Stimulated activated naive CD8-positive, alpha-beta T cell treated with anti-CD3 and anti-CD28 coated beads, Interleukin-15, amount 100 ng/mL, for 72 hours (primary cell): ENCODE measurements at regions not wholly inside any gene's neighbourhood (a gene's known extent, or its start where the extent isn't known, plus 50 kb on each side); places are given as distances from the start of the nearest gene placed in this dataset.
A peak's percentile ranks its signal among the peaks of the same experiment; 100 is the strongest.

Source experiments
- ATAC-seq: fragments of 150-1000 bp; cut with Tn5 transposase; 2 replicates; pipeline ENCODE4 v1.10.0; 2021; ENCODE audit warnings: mild to moderate bottlenecking, moderate library complexity
- DNase-seq, 2 donors: peaks; one replicate each; pipeline ENCODE4 v3.0.0; 2021 to 2022
- H3K27ac Mint-ChIP-seq, 2 donors: one replicate each; pipeline ENCODE4 v1.8.0; 2022; ENCODE audit warnings: mild to moderate bottlenecking in 2 of 2, mixed read lengths in 2 of 2, moderate library complexity in 2 of 2
- H3K27me3 Mint-ChIP-seq: one replicate; pipeline ENCODE4 v1.8.0; 2022; ENCODE audit warnings: mixed read lengths
- H3K4me1 Mint-ChIP-seq: one replicate; pipeline ENCODE4 v1.8.0; 2022; ENCODE audit warnings: mild to moderate bottlenecking, mixed read lengths
- H3K4me3 Mint-ChIP-seq, 2 donors: one replicate each; pipeline ENCODE4 v1.8.0; 2022; ENCODE audit warnings: mild to moderate bottlenecking in 2 of 2, mixed read lengths in 2 of 2, moderate library complexity in 1 of 2
- H3K9me3 Mint-ChIP-seq, 2 donors: one replicate each; pipeline ENCODE4 v1.8.0; 2022; ENCODE audit warnings: mixed read lengths in 2 of 2

GRCh38 chr10:113219446-113219845, 269.4 kb downstream of the TCF7L2 start:
- no peaks in the 10 kb centered on the region for H3K4me1 Mint-ChIP-seq
- H3K4me3 Mint-ChIP-seq, result no peak overlapping the region
- no peaks in the 10 kb centered on the region for H3K9me3 Mint-ChIP-seq
- ATAC-seq (no peak), DNase-seq (no peak)
- H3K27ac Mint-ChIP-seq, result no peak overlapping the region
- H3K27me3 Mint-ChIP-seq, result peaks cover 29% of the 10 kb centered on the region

DNA sequence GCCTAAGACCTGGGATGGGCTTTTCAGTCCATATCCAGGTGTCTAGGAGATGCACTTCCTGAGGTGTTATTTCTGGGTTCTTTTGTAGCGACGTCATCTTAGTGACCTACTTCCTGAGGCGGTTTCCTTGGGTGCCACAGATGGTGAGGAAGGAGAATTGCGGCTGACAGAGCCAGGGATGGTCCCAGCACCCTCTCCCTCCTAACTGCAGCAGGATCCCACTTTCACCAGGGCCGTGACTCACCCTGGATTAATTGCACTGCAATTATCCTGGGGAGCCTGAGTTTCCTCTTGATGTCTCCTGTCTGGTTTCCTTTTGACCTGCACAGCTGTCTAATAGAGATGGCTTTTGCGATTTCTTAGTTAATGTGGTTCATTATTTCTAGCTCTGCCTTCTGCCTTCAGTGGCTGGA, 271.7 kb downstream of the TCF7L2 start:
- ATAC-seq, result no peak
- Mint-ChIP-seq H3K9me3 (no peaks in the 10 kb centered on the region), H3K4me3 (no peak overlapping the region)

GRCh38 chr10:113222207-113222606, 272.2 kb downstream of the TCF7L2 start:
- Mint-ChIP-seq H3K27ac (no peak overlapping the region), H3K27me3 (peaks cover 42% of the 10 kb centered on the region), H3K4me1 (peaks cover 20% of the 10 kb centered on the region), H3K9me3 (no peaks in the 10 kb centered on the region), H3K4me3 (no peak overlapping the region)
- no peak for ATAC-seq
- no peak for DNase-seq

More for the DNA sequence above, 271.7 kb downstream of the TCF7L2 start:
- Mint-ChIP-seq H3K27me3 (peaks cover 42% of the 10 kb centered on the region), H3K4me1 (peaks cover 16% of the 10 kb centered on the region), H3K27ac (no peak overlapping the region)
- no peak for DNase-seq

GRCh38 chr10:113225364-113225763, 275.3 kb downstream of the TCF7L2 start:
- DNase-seq (no peak), ATAC-seq (no peak)
- Mint-ChIP-seq H3K4me3 (no peak overlapping the region), H3K9me3 (no peaks in the 10 kb centered on the region), H3K27ac (no peak overlapping the region), H3K27me3 (peaks cover 70% of the 10 kb centered on the region), H3K4me1 (peaks cover 25% of the 10 kb centered on the region)

DNA sequence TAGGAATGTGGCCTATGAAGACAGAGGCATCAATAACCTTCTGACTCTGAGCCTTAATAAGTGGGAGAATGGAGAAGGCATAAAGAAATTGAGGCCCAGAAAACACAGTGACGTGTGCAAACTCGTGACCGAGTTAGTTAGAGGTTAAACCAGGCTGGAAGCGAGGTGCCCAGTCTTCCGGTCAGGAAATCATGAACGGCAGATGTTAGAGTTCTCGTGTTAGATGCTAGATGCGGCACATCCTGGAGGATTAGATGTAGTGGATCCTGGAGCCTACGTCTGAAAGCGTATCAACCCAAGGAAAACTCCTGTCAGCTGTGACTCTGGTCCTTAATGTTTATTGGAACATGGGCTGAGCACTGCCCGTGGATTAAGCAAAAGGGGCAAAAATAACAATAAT, 275.9 kb downstream of the TCF7L2 start:
- no peak overlapping the region for H3K27ac Mint-ChIP-seq
- H3K4me3 Mint-ChIP-seq, result no peak overlapping the region
- no peaks in the 10 kb centered on the region for H3K9me3 Mint-ChIP-seq
- peaks cover 25% of the 10 kb centered on the region for H3K4me1 Mint-ChIP-seq
- ATAC-seq (no peak), DNase-seq (no peak)
- peaks cover 70% of the 10 kb centered on the region for H3K27me3 Mint-ChIP-seq

- peak; percentile 7 to 20 for DNase-seq
- Mint-ChIP-seq H3K9me3 (no peaks in the 10 kb centered on the region), H3K4me3 (no peak overlapping the region), H3K4me1 (peaks cover 25% of the 10 kb centered on the region), H3K27me3 (peaks cover 70% of the 10 kb centered on the region), H3K27ac (no peak overlapping the region)
- ATAC-seq, result peak; percentile 90
Measured at GRCh38 chr10:113226399-113226798, 276.4 kb downstream of the TCF7L2 start.

- Mint-ChIP-seq H3K27me3 (peaks cover 67% of the 10 kb centered on the region), H3K4me3 (no peak overlapping the region), H3K27ac (peak overlapping the region in 1 of 2 donors; percentile 13), H3K9me3 (no peaks in the 10 kb centered on the region), H3K4me1 (peaks cover 25% of the 10 kb centered on the region)
- DNase-seq, result no peak
- ATAC-seq, result no peak
Measured at GRCh38 chr10:113226831-113227445, 276.9 kb downstream of the TCF7L2 start.

DNA sequence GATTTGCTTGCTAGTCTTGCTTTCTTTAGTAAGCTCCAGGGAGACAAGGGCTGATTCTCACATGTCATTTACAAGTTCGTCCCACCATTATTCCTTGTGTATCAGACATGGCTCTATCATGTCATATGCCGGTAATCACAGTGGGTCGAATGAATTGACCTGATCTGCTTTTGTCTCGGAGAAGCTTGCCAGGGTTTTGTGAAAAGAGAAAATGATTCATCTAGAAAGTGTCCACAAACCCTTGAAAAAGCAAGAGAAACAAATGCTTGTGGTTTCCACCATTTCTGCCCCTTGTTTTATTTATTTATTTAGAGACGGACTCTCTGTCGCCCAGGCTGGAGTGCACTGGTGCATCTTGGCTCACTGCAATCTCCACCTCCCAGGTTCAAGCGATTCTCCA, 278.5 kb downstream of the TCF7L2 start:
- H3K4me3 Mint-ChIP-seq, result no peak overlapping the region
- ATAC-seq (no peak), DNase-seq (no peak)
- H3K27ac Mint-ChIP-seq, result no peak overlapping the region
- H3K9me3 Mint-ChIP-seq, result no peaks in the 10 kb centered on the region
- H3K4me1 Mint-ChIP-seq, result peaks cover 25% of the 10 kb centered on the region
- H3K27me3 Mint-ChIP-seq, result peaks cover 58% of the 10 kb centered on the region

- DNase-seq (no peak), ATAC-seq (no peak)
- Mint-ChIP-seq H3K27me3 (peaks cover 46% of the 10 kb centered on the region), H3K27ac (no peak overlapping the region), H3K4me3 (no peak overlapping the region), H3K4me1 (peaks cover 25% of the 10 kb centered on the region), H3K9me3 (no peaks in the 10 kb centered on the region)
Measured at GRCh38 chr10:113230011-113230610, 280.1 kb downstream of the TCF7L2 start.

- ATAC-seq (no peak), DNase-seq (no peak)
- no peak overlapping the region for H3K27ac Mint-ChIP-seq
- H3K9me3 Mint-ChIP-seq, result no peaks in the 10 kb centered on the region
- no peak overlapping the region for H3K4me3 Mint-ChIP-seq
- H3K27me3 Mint-ChIP-seq, result peaks cover 29% of the 10 kb centered on the region
- no peaks in the 10 kb centered on the region for H3K4me1 Mint-ChIP-seq
Measured at GRCh38 chr10:113232928-113233511, 283.0 kb downstream of the TCF7L2 start.

GRCh38 chr10:113234481-113234880, 284.4 kb downstream of the TCF7L2 start:
- H3K4me1 Mint-ChIP-seq, result no peaks in the 10 kb centered on the region
- H3K27ac Mint-ChIP-seq, result no peak overlapping the region
- ATAC-seq (no peak), DNase-seq (no peak)
- H3K4me3 Mint-ChIP-seq, result no peak overlapping the region
- H3K27me3 Mint-ChIP-seq, result peaks cover 22% of the 10 kb centered on the region
- H3K9me3 Mint-ChIP-seq, result no peaks in the 10 kb centered on the region

- Mint-ChIP-seq H3K9me3 (no peaks in the 10 kb centered on the region), H3K27me3 (peaks cover 23% of the 10 kb centered on the region), H3K27ac (no peak overlapping the region), H3K4me1 (no peaks in the 10 kb centered on the region), H3K4me3 (no peak overlapping the region)
- DNase-seq (no peak), ATAC-seq (no peak)
Measured at GRCh38 chr10:113235508-113235907, 285.5 kb downstream of the TCF7L2 start.

- ATAC-seq, result no peak
- H3K9me3 Mint-ChIP-seq, result no peaks in the 10 kb centered on the region
- H3K4me3 Mint-ChIP-seq, result no peak overlapping the region
- no peak for DNase-seq
- peaks cover 33% of the 10 kb centered on the region for H3K27me3 Mint-ChIP-seq
- no peak overlapping the region for H3K27ac Mint-ChIP-seq
- H3K4me1 Mint-ChIP-seq, result no peaks in the 10 kb centered on the region
Measured at GRCh38 chr10:113236998-113237397, 287.0 kb downstream of the TCF7L2 start.

GRCh38 chr10:113239566-113240350, 289.7 kb downstream of the TCF7L2 start:
- Mint-ChIP-seq H3K9me3 (no peaks in the 10 kb centered on the region), H3K4me1 (no peaks in the 10 kb centered on the region), H3K27ac (no peak overlapping the region), H3K4me3 (no peak overlapping the region), H3K27me3 (peaks cover 53% of the 10 kb centered on the region)
- DNase-seq (no peak), ATAC-seq (no peak)

- no peak overlapping the region for H3K27ac Mint-ChIP-seq
- H3K4me1 Mint-ChIP-seq, result no peaks in the 10 kb centered on the region
- H3K27me3 Mint-ChIP-seq, result peaks cover 54% of the 10 kb centered on the region
- no peak for DNase-seq
- ATAC-seq, result no peak
- no peaks in the 10 kb centered on the region for H3K9me3 Mint-ChIP-seq
- no peak overlapping the region for H3K4me3 Mint-ChIP-seq
Measured at GRCh38 chr10:113240736-113241135, 290.7 kb downstream of the TCF7L2 start.
